Effector memory CD8-positive, alpha-beta T cell (primary cell): ENCODE measurements at regions not wholly inside any gene's neighbourhood (a gene's known extent, or its start where the extent isn't known, plus 50 kb on each side); places are given as distances from the start of the nearest gene placed in this dataset.

ENCODE experiments used
- ATAC-seq: fragments of 150-1000 bp; cut with Tn5 transposase; replicated peaks from 2 replicates; pipeline ENCODE4 v1.10.0; 2021; ENCODE audit warnings: mild to moderate bottlenecking, moderate library complexity
- DNase-seq, 3 experiments: peaks; one replicate each; pipeline ENCODE4 v3.0.0; 2021
- H3K27ac Mint-ChIP-seq, 2 donors: one replicate each; pipeline ENCODE4 v1.8.0; 2022; ENCODE audit warnings: mild to moderate bottlenecking in 2 of 2, mixed read lengths in 2 of 2, moderate library complexity in 2 of 2
- H3K27me3 Mint-ChIP-seq, 2 donors: one replicate each; pipeline ENCODE4 v1.8.0; 2022; ENCODE audit warnings: mixed read lengths in 2 of 2
- H3K36me3 Mint-ChIP-seq: one replicate; pipeline ENCODE4 v1.8.0; 2022; ENCODE audit warnings: mild to moderate bottlenecking, moderate library complexity, mixed read lengths; ENCODE audit not compliant: insufficient read depth
- H3K4me1 Mint-ChIP-seq, 2 donors: one replicate each; pipeline ENCODE4 v1.8.0; 2022; ENCODE audit warnings: low read depth in 2 of 2, mixed read lengths in 2 of 2
- H3K4me3 Mint-ChIP-seq, 2 donors: one replicate each; pipeline ENCODE4 v1.8.0; 2022; ENCODE audit warnings: mild to moderate bottlenecking in 2 of 2, mixed read lengths in 2 of 2, moderate library complexity in 2 of 2
- H3K9me3 Mint-ChIP-seq, 2 donors: one replicate each; pipeline ENCODE4 v1.8.0; 2022; ENCODE audit warnings: mixed read lengths in 2 of 2

- H3K36me3 Mint-ChIP-seq: no peaks in the 10 kb centered on the region
- peaks cover 12 to 19% of the 10 kb centered on the region in 2 donors for H3K9me3 Mint-ChIP-seq
- DNase-seq: no peak
- H3K4me3 Mint-ChIP-seq: no peak overlapping the region
- no peaks in the 10 kb centered on the region for H3K27me3 Mint-ChIP-seq
- ATAC-seq: no peak
- no peak overlapping the region for H3K27ac Mint-ChIP-seq
- no peaks in the 10 kb centered on the region for H3K4me1 Mint-ChIP-seq
These were observed 462.9 kb upstream of the ADAMTS5 start for GRCh38 chr21:27429710-27430341.

DNA sequence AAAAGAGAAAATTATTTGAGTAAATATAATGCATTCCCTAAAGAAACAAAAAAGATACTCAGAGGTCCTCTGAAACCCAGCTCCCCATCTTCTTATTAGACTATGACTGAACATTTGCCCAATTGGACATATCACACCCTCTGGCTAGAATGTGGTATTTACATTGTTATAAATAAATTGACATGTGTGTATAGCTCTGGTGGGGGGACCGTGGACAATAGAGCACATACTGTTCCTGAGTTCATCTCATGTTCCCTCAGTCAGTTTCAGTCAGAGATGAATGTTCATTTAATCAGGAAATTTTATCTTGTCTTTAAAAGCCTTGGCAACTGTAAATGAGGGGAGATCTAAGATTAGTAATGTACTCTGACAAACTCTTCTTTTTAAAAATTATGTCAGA lies 459.3 kb upstream of the ADAMTS5 start:
- peaks cover 10 to 20% of the 10 kb centered on the region in 2 donors for H3K9me3 Mint-ChIP-seq
- H3K27ac Mint-ChIP-seq: no peak overlapping the region
- no peak overlapping the region for H3K4me3 Mint-ChIP-seq
- H3K4me1 Mint-ChIP-seq: no peaks in the 10 kb centered on the region
- ATAC-seq (no peak), DNase-seq (no peak)
- H3K27me3 Mint-ChIP-seq: no peaks in the 10 kb centered on the region
- H3K36me3 Mint-ChIP-seq: no peaks in the 10 kb centered on the region

- Mint-ChIP-seq H3K27ac (no peak overlapping the region), H3K9me3 (peaks cover 5 to 14% of the 10 kb centered on the region in 2 donors), H3K36me3 (no peaks in the 10 kb centered on the region), H3K4me1 (no peaks in the 10 kb centered on the region), H3K27me3 (no peaks in the 10 kb centered on the region), H3K4me3 (no peak overlapping the region)
- no peak for ATAC-seq
- no peak for DNase-seq
These were observed 458.7 kb upstream of the ADAMTS5 start for GRCh38 chr21:27425574-27425973.

DNA sequence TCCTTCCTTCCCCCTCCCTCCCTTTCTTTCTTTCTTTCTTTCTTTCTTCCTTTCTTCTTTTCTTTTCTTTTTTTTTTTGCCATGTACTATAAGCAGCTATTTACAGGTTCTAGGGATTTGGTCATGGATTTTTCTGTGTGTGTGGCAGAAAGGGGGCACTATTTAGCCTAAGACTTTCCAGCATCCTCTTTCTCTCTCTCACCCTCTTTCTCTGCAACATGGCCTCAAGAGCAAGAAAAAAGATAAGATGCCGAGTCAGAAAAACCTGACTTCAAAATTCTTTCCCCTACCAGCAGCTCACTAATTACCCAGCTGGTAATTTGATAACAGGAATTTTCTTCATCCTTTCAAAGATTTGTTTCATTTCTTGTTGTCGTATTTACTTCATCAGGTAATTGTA lies 458.3 kb upstream of the ADAMTS5 start:
- Mint-ChIP-seq H3K9me3 (peaks cover 4 to 12% of the 10 kb centered on the region in 2 donors), H3K36me3 (no peaks in the 10 kb centered on the region)

GRCh38 chr21:27424601-27425000 lies 457.7 kb upstream of the ADAMTS5 start:
- H3K9me3 Mint-ChIP-seq: peaks cover 4 to 12% of the 10 kb centered on the region in 2 donors
- no peak overlapping the region for H3K27ac Mint-ChIP-seq
- H3K4me3 Mint-ChIP-seq: no peak overlapping the region
- H3K4me1 Mint-ChIP-seq: no peaks in the 10 kb centered on the region
- no peaks in the 10 kb centered on the region for H3K27me3 Mint-ChIP-seq
- ATAC-seq: no peak
- DNase-seq: no peak
- no peaks in the 10 kb centered on the region for H3K36me3 Mint-ChIP-seq

More for the DNA sequence above, 458.3 kb upstream of the ADAMTS5 start:
- no peaks in the 10 kb centered on the region for H3K27me3 Mint-ChIP-seq
- no peak for DNase-seq
- no peak for ATAC-seq
- H3K4me1 Mint-ChIP-seq: no peaks in the 10 kb centered on the region
- no peak overlapping the region for H3K4me3 Mint-ChIP-seq
- no peak overlapping the region for H3K27ac Mint-ChIP-seq

GRCh38 chr21:27423906-27424595 lies 457.2 kb upstream of the ADAMTS5 start:
- DNase-seq (no peak), ATAC-seq (no peak)
- Mint-ChIP-seq H3K4me1 (no peaks in the 10 kb centered on the region), H3K36me3 (no peaks in the 10 kb centered on the region), H3K27ac (no peak overlapping the region), H3K9me3 (peaks cover 4 to 12% of the 10 kb centered on the region in 2 donors), H3K27me3 (no peaks in the 10 kb centered on the region), H3K4me3 (no peak overlapping the region)

DNA sequence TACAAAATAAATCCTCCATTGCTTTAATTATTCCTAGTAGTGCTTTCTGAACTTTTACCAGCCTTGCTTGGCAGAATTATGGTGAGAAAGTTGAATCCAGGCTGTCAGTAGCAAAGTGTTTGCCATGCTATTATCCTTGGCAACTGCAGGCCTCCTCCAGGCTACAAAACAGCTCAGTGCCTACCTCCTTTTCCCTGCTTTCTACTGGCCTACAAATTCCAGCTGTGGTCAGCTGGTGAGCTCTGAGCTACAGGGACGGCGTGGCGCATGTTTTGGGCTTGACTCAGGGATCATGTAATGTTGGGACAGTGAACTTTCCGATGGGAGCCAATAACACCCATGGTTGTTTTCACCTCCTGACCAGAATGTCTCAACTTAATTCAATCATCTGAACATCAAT lies 456.1 kb upstream of the ADAMTS5 start:
- DNase-seq (no peak), ATAC-seq (no peak)
- Mint-ChIP-seq H3K4me1 (no peaks in the 10 kb centered on the region), H3K4me3 (no peak overlapping the region), H3K27ac (no peak overlapping the region), H3K27me3 (no peaks in the 10 kb centered on the region), H3K36me3 (no peaks in the 10 kb centered on the region), H3K9me3 (peaks cover 4 to 12% of the 10 kb centered on the region in 2 donors)

DNA sequence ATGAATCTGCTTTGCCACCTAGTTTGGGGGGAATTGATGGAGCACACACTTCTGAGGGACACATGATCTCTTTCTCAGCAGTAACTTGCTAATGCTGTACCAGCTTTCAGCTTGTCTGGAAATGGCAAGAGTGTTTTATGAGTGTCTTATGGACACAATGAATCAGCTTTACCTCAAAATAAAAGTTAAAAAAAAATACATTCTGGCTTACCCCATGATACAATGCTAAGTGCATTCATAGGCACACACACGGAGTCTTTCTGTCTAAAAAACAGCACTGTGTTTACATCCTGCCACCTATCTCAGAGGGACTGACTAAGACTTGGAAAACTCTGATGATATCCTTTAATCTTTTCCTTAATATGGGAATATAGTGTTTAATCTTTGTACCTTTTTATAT lies 455.5 kb upstream of the ADAMTS5 start:
- no peak overlapping the region for H3K4me3 Mint-ChIP-seq
- no peaks in the 10 kb centered on the region for H3K4me1 Mint-ChIP-seq
- peaks cover 3 to 12% of the 10 kb centered on the region in 2 donors for H3K9me3 Mint-ChIP-seq
- DNase-seq (no peak), ATAC-seq (no peak)
- no peaks in the 10 kb centered on the region for H3K36me3 Mint-ChIP-seq
- H3K27ac Mint-ChIP-seq: no peak overlapping the region
- no peaks in the 10 kb centered on the region for H3K27me3 Mint-ChIP-seq

- no peaks in the 10 kb centered on the region for H3K27me3 Mint-ChIP-seq
- DNase-seq (no peak), ATAC-seq (no peak)
- peaks cover 4 to 12% of the 10 kb centered on the region in 2 donors for H3K9me3 Mint-ChIP-seq
- no peaks in the 10 kb centered on the region for H3K36me3 Mint-ChIP-seq
- H3K27ac Mint-ChIP-seq: no peak overlapping the region
- no peak overlapping the region for H3K4me3 Mint-ChIP-seq
- H3K4me1 Mint-ChIP-seq: no peaks in the 10 kb centered on the region
These were observed 454.8 kb upstream of the ADAMTS5 start for GRCh38 chr21:27421654-27422053.

GRCh38 chr21:27419153-27419552 lies 452.3 kb upstream of the ADAMTS5 start:
- no peak for ATAC-seq
- Mint-ChIP-seq H3K9me3 (peaks cover 0 to 1% of the 10 kb centered on the region in 2 donors), H3K36me3 (no peaks in the 10 kb centered on the region), H3K27me3 (no peaks in the 10 kb centered on the region), H3K4me3 (no peak overlapping the region), H3K4me1 (no peaks in the 10 kb centered on the region), H3K27ac (no peak overlapping the region)
- no peak for DNase-seq

GRCh38 chr21:27418346-27418745 lies 451.5 kb upstream of the ADAMTS5 start:
- Mint-ChIP-seq H3K36me3 (no peaks in the 10 kb centered on the region), H3K4me1 (no peaks in the 10 kb centered on the region), H3K27ac (no peak overlapping the region), H3K27me3 (no peaks in the 10 kb centered on the region), H3K4me3 (no peak overlapping the region), H3K9me3 (peaks cover 0 to 1% of the 10 kb centered on the region in 2 donors)
- DNase-seq (no peak), ATAC-seq (no peak)

DNA sequence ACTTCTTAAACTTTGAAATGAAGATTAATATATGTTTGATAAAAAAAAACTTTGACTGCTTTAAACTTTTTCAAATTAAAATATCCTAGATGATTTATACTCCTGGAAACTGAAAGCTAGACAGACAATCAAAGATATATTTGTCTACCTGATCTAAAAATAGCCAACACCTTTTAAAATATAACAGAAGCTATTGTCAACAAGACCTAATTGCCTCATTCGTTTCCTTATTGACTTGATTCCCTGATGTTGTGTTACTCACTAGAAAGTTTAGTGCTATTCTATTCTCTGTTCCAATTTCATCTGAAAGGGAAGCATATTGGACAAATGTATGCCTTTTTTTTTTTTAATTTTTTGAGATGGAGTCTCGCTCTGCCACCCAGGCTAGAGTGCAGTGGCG lies 445.6 kb upstream of the ADAMTS5 start:
- H3K4me3 Mint-ChIP-seq: no peak overlapping the region
- no peaks in the 10 kb centered on the region for H3K36me3 Mint-ChIP-seq
- H3K4me1 Mint-ChIP-seq: no peaks in the 10 kb centered on the region
- peaks cover 3 to 13% of the 10 kb centered on the region in 2 donors for H3K9me3 Mint-ChIP-seq
- ATAC-seq (no peak), DNase-seq (no peak)
- no peak overlapping the region for H3K27ac Mint-ChIP-seq
- H3K27me3 Mint-ChIP-seq: no peaks in the 10 kb centered on the region

GRCh38 chr21:27408826-27409225 lies 441.9 kb upstream of the ADAMTS5 start:
- no peak for ATAC-seq
- no peak overlapping the region for H3K4me3 Mint-ChIP-seq
- H3K36me3 Mint-ChIP-seq: no peaks in the 10 kb centered on the region
- H3K27ac Mint-ChIP-seq: no peak overlapping the region
- no peaks in the 10 kb centered on the region for H3K27me3 Mint-ChIP-seq
- peaks cover 4 to 13% of the 10 kb centered on the region in 2 donors for H3K9me3 Mint-ChIP-seq
- no peaks in the 10 kb centered on the region for H3K4me1 Mint-ChIP-seq
- no peak for DNase-seq

DNA sequence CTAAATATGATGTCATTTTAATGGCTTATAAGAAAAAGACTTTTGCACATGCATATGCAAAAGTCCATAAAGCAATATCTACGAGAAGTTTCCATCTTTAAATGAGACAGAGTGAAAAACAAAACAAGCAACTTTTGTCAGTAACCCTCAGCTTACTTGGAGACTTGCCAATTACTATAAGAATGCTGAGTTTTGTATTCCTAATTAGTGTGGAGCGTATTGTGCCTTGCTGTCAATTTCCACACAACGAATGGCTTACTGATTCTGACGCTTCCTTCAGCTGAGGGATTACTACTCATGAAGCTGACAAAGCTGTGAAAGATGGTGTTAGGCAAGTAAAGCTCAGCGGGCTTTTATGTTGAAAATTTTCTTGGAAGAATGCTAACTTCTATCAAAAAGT lies 440.4 kb upstream of the ADAMTS5 start:
- Mint-ChIP-seq H3K27me3 (no peaks in the 10 kb centered on the region), H3K4me3 (no peak overlapping the region), H3K27ac (no peak overlapping the region), H3K9me3 (peaks cover 4 to 14% of the 10 kb centered on the region in 2 donors), H3K4me1 (no peaks in the 10 kb centered on the region), H3K36me3 (no peaks in the 10 kb centered on the region)
- DNase-seq: no peak
- no peak for ATAC-seq
